H1 (cell line): ENCODE measurements at regions not wholly inside any gene's neighbourhood (a gene's known extent, or its start where the extent isn't known, plus 50 kb on each side); places are given as distances from the start of the nearest gene placed in this dataset.

ENCODE experiments used
- BACH1 ChIP-seq: IDR thresholded peaks from 2 replicates; pipeline ENCODE4 v1.6.1; 2012; ENCODE audit warnings: low read length, improper control_type of control experiment
- CEBPB ChIP-seq: IDR thresholded peaks from 2 replicates; pipeline ENCODE4 v1.6.1; 2012; ENCODE audit warnings: low read depth, low read length
- GABPA ChIP-seq: IDR thresholded peaks from 2 replicates; pipeline ENCODE4 v1.6.1; 2011; ENCODE audit warnings: mild to moderate bottlenecking, low read length, moderate library complexity, borderline replicate concordance; ENCODE audit not compliant: insufficient read depth
- SAP30 ChIP-seq: fragments of 300-600 bp; sonication (generic); IDR thresholded peaks from 2 replicates; pipeline ENCODE4 v1.7.1; 2012; ENCODE audit warnings: low read length, moderate library complexity, mild to moderate bottlenecking, inconsistent platforms; ENCODE audit not compliant: insufficient read depth, insufficient replicate concordance
- TF ChIP-seq, protein P1 (sequence below): fragments of 300-600 bp; sonication (generic); IDR thresholded peaks from 2 replicates; pipeline ENCODE4 v1.7.1; 2012; ENCODE audit warnings: low read length, moderate library complexity, mild to moderate bottlenecking, inconsistent platforms; ENCODE audit not compliant: insufficient replicate concordance
- TF ChIP-seq, protein P2 (sequence below): IDR thresholded peaks from 2 replicates; pipeline ENCODE4 v1.6.1; 2012; ENCODE audit warnings: inconsistent platforms
- TF ChIP-seq, protein P3 (sequence below): IDR thresholded peaks from 2 replicates; pipeline ENCODE4 v1.6.1; 2012; ENCODE audit warnings: inconsistent platforms
- TF ChIP-seq, protein P4 (sequence below): IDR thresholded peaks from 2 replicates; pipeline ENCODE4 v1.6.1; 2011; ENCODE audit warnings: low read depth, mild to moderate bottlenecking, low read length; ENCODE audit not compliant: insufficient read depth

DNA sequence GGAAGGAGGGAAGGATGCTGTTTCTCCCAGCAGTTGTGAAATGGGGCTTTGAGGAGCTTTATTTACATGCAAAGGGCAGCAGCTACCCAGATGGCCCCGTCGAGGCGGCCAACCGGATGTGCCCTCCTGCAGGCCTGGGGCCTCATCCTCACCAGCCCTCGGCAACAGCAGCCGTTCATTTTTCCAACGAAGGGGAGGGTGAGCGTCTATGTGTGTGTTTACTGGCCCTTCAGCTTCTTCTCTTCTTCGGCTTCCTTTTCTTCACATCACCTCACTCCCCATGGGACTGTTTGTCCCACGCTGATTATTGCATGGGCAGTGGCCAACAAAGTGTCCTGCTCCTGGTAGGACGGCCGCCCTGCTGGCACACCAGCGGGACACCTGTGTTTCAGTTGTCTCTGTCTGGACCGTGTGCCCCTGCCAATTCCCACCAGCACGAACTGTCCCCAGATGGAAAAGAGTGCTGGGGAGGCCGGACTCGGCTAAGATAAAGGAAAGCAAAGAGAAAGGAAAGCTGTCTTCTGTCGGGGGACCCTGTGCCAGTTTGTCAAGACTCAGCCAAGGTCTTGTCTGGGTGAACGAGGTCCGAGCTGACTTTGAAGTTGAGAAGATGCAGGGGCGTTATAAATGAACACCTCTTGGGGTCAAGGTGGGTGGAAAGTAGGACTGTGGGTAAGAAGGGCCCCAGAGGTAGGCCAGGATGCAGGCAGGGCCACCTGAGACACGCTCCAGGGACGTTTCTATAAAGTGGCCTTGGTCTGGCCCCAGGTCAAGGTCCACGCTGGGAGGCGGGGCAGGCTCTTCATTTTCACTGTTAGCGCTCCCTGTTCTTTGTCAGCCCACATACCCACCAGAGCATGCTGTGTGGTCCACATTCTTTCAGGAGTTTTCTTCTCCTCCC, 57.0 kb downstream of the FAM50B start (continued):
- TF ChIP-seq, protein P1, sequence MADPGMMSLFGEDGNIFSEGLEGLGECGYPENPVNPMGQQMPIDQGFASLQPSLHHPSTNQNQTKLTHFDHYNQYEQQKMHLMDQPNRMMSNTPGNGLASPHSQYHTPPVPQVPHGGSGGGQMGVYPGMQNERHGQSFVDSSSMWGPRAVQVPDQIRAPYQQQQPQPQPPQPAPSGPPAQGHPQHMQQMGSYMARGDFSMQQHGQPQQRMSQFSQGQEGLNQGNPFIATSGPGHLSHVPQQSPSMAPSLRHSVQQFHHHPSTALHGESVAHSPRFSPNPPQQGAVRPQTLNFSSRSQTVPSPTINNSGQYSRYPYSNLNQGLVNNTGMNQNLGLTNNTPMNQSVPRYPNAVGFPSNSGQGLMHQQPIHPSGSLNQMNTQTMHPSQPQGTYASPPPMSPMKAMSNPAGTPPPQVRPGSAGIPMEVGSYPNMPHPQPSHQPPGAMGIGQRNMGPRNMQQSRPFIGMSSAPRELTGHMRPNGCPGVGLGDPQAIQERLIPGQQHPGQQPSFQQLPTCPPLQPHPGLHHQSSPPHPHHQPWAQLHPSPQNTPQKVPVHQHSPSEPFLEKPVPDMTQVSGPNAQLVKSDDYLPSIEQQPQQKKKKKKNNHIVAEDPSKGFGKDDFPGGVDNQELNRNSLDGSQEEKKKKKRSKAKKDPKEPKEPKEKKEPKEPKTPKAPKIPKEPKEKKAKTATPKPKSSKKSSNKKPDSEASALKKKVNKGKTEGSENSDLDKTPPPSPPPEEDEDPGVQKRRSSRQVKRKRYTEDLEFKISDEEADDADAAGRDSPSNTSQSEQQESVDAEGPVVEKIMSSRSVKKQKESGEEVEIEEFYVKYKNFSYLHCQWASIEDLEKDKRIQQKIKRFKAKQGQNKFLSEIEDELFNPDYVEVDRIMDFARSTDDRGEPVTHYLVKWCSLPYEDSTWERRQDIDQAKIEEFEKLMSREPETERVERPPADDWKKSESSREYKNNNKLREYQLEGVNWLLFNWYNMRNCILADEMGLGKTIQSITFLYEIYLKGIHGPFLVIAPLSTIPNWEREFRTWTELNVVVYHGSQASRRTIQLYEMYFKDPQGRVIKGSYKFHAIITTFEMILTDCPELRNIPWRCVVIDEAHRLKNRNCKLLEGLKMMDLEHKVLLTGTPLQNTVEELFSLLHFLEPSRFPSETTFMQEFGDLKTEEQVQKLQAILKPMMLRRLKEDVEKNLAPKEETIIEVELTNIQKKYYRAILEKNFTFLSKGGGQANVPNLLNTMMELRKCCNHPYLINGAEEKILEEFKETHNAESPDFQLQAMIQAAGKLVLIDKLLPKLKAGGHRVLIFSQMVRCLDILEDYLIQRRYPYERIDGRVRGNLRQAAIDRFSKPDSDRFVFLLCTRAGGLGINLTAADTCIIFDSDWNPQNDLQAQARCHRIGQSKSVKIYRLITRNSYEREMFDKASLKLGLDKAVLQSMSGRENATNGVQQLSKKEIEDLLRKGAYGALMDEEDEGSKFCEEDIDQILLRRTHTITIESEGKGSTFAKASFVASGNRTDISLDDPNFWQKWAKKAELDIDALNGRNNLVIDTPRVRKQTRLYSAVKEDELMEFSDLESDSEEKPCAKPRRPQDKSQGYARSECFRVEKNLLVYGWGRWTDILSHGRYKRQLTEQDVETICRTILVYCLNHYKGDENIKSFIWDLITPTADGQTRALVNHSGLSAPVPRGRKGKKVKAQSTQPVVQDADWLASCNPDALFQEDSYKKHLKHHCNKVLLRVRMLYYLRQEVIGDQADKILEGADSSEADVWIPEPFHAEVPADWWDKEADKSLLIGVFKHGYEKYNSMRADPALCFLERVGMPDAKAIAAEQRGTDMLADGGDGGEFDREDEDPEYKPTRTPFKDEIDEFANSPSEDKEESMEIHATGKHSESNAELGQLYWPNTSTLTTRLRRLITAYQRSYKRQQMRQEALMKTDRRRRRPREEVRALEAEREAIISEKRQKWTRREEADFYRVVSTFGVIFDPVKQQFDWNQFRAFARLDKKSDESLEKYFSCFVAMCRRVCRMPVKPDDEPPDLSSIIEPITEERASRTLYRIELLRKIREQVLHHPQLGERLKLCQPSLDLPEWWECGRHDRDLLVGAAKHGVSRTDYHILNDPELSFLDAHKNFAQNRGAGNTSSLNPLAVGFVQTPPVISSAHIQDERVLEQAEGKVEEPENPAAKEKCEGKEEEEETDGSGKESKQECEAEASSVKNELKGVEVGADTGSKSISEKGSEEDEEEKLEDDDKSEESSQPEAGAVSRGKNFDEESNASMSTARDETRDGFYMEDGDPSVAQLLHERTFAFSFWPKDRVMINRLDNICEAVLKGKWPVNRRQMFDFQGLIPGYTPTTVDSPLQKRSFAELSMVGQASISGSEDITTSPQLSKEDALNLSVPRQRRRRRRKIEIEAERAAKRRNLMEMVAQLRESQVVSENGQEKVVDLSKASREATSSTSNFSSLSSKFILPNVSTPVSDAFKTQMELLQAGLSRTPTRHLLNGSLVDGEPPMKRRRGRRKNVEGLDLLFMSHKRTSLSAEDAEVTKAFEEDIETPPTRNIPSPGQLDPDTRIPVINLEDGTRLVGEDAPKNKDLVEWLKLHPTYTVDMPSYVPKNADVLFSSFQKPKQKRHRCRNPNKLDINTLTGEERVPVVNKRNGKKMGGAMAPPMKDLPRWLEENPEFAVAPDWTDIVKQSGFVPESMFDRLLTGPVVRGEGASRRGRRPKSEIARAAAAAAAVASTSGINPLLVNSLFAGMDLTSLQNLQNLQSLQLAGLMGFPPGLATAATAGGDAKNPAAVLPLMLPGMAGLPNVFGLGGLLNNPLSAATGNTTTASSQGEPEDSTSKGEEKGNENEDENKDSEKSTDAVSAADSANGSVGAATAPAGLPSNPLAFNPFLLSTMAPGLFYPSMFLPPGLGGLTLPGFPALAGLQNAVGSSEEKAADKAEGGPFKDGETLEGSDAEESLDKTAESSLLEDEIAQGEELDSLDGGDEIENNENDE: no peak
- no peak for TF ChIP-seq GABPA
- TF ChIP-seq, protein P2, sequence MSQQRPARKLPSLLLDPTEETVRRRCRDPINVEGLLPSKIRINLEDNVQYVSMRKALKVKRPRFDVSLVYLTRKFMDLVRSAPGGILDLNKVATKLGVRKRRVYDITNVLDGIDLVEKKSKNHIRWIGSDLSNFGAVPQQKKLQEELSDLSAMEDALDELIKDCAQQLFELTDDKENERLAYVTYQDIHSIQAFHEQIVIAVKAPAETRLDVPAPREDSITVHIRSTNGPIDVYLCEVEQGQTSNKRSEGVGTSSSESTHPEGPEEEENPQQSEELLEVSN: no peak
- TF ChIP-seq CEBPB: peak; percentile 43; the same call in 1 of the 2 replicates
- TF ChIP-seq, protein P3, sequence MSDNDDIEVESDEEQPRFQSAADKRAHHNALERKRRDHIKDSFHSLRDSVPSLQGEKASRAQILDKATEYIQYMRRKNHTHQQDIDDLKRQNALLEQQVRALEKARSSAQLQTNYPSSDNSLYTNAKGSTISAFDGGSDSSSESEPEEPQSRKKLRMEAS: peak; percentile 41; the same call in 1 of the 2 replicates
- no peak for TF ChIP-seq SAP30
- TF ChIP-seq BACH1: no peak
- TF ChIP-seq, protein P4, sequence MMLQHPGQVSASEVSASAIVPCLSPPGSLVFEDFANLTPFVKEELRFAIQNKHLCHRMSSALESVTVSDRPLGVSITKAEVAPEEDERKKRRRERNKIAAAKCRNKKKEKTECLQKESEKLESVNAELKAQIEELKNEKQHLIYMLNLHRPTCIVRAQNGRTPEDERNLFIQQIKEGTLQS: no peak
